H9 (cell line): ENCODE measurements at regions not wholly inside any gene's neighbourhood (a gene's known extent, or its start where the extent isn't known, plus 50 kb on each side); places are given as distances from the start of the nearest gene placed in this dataset.

ENCODE experiments used
- DNase-seq: peaks from one replicate; pipeline ENCODE4 v3.0.0-alpha.2; 2017
- H2AFZ ChIP-seq: one replicate; pipeline ENCODE4 v1.6.1; 2013; ENCODE audit warnings: mild to moderate bottlenecking, low read length, control low read depth, moderate library complexity
- H2AK5ac ChIP-seq: 2 replicates; pipeline ENCODE4 v1.6.1; 2013; ENCODE audit warnings: low read length, control low read depth, mixed read lengths; ENCODE audit not compliant: insufficient read length
- H2BK120ac ChIP-seq: one replicate; pipeline ENCODE4 v1.6.1; 2013; ENCODE audit warnings: low read depth, mild to moderate bottlenecking, low read length, control low read depth, inconsistent platforms; ENCODE audit not compliant: poor library complexity, severe bottlenecking
- H2BK12ac ChIP-seq: 2 replicates; pipeline ENCODE4 v1.6.1; 2013; ENCODE audit warnings: low read length, control low read depth, mixed read lengths, low read depth; ENCODE audit not compliant: insufficient read length
- H2BK15ac ChIP-seq: 2 replicates; pipeline ENCODE4 v1.6.1; 2013; ENCODE audit warnings: low read depth, low read length, control low read depth
- H2BK20ac ChIP-seq: one replicate; pipeline ENCODE4 v1.6.1; 2013; ENCODE audit warnings: low read depth, mild to moderate bottlenecking, low read length, control low read depth, inconsistent platforms; ENCODE audit not compliant: poor library complexity, severe bottlenecking
- H2BK5ac ChIP-seq: 2 replicates; pipeline ENCODE4 v1.6.1; 2013; ENCODE audit warnings: low read length, control low read depth, mixed read lengths; ENCODE audit not compliant: insufficient read length
- H3K14ac ChIP-seq: 2 replicates; pipeline ENCODE4 v1.6.1; 2013; ENCODE audit warnings: low read length, control low read depth; ENCODE audit not compliant: insufficient read depth
- H3K18ac ChIP-seq: 2 replicates; pipeline ENCODE4 v1.6.1; 2013; ENCODE audit warnings: low read depth, mild to moderate bottlenecking, mixed read lengths, low read length, control low read depth; ENCODE audit not compliant: insufficient read length
- H3K23ac ChIP-seq: 2 replicates; pipeline ENCODE4 v1.6.1; 2013; ENCODE audit warnings: low read length, control low read depth, mixed read lengths, low read depth; ENCODE audit not compliant: insufficient read length
- H3K23me2 ChIP-seq: 2 replicates; pipeline ENCODE4 v1.6.1; 2013; ENCODE audit warnings: low read depth, mild to moderate bottlenecking, mixed read lengths, low read length, control low read depth; ENCODE audit not compliant: insufficient read length, poor library complexity, severe bottlenecking
- H3K27ac ChIP-seq: 2 replicates; pipeline ENCODE4 v1.5.1; 2013; ENCODE audit warnings: low read length, control low read depth, mixed read lengths, low read depth; ENCODE audit not compliant: insufficient read length
- H3K27me3 ChIP-seq: 2 replicates; pipeline ENCODE4 v1.6.1; 2013; ENCODE audit warnings: low read length, control low read depth, inconsistent platforms; ENCODE audit not compliant: insufficient read depth
- H3K4ac ChIP-seq: 2 replicates; pipeline ENCODE4 v1.6.1; 2013; ENCODE audit warnings: low read depth, mild to moderate bottlenecking, control low read depth, inconsistent platforms, low read length, moderate library complexity
- H3K4me1 ChIP-seq: 2 replicates; pipeline ENCODE4 v1.6.1; 2013; ENCODE audit warnings: low read length, control low read depth, inconsistent platforms; ENCODE audit not compliant: insufficient read depth
- H3K4me2 ChIP-seq: 2 replicates; pipeline ENCODE4 v1.6.1; 2013; ENCODE audit warnings: low read length, control low read depth, mixed read lengths; ENCODE audit not compliant: insufficient read length, insufficient read depth
- H3K56ac ChIP-seq: 2 replicates; pipeline ENCODE4 v1.6.1; 2013; ENCODE audit warnings: low read depth, mild to moderate bottlenecking, mixed read lengths, low read length, control low read depth; ENCODE audit not compliant: insufficient read length
- H3K79me1 ChIP-seq: 2 replicates; pipeline ENCODE4 v1.6.1; 2013; ENCODE audit warnings: low read depth, mild to moderate bottlenecking, moderate library complexity, low read length, control low read depth, inconsistent platforms; ENCODE audit not compliant: insufficient read depth, poor library complexity, severe bottlenecking
- H3K79me2 ChIP-seq: 2 replicates; pipeline ENCODE4 v1.6.1; 2013; ENCODE audit warnings: low read length, control low read depth, inconsistent platforms; ENCODE audit not compliant: insufficient read depth
- H3K9ac ChIP-seq: 2 replicates; pipeline ENCODE4 v1.6.1; 2013; ENCODE audit warnings: low read length, control low read depth, mixed read lengths; ENCODE audit not compliant: insufficient read length; ENCODE audit errors: extremely low read depth
- H3K9me3 ChIP-seq: one replicate; pipeline ENCODE4 v1.6.1; 2013; ENCODE audit warnings: low read depth, low read length, inconsistent platforms; ENCODE audit not compliant: control insufficient read depth
- H3T11ph ChIP-seq: one replicate; pipeline ENCODE4 v1.6.1; 2013; ENCODE audit warnings: mild to moderate bottlenecking, low read length, control low read depth, inconsistent platforms
- H4K20me1 ChIP-seq: one replicate; pipeline ENCODE4 v1.6.1; 2013; ENCODE audit not compliant: control insufficient read depth, insufficient read length, insufficient read depth
- H4K5ac ChIP-seq: 2 replicates; pipeline ENCODE4 v1.6.1; 2013; ENCODE audit warnings: low read depth, mild to moderate bottlenecking, mixed read lengths, low read length, control low read depth; ENCODE audit not compliant: insufficient read length
- H4K8ac ChIP-seq: replicated peaks from 2 replicates; pipeline ENCODE4 v1.6.1; 2013; ENCODE audit warnings: low read length, control low read depth, mixed read lengths, low read depth; ENCODE audit not compliant: insufficient read length
- H4K91ac ChIP-seq: 2 replicates; pipeline ENCODE4 v1.6.1; 2013; ENCODE audit warnings: low read depth, mild to moderate bottlenecking, moderate library complexity, mixed read lengths, low read length, control low read depth; ENCODE audit not compliant: insufficient read length
- H3K27ac Mint-ChIP-seq, 3 experiments: 2 replicates in 2 of 3; 3 replicates in 1 of 3; pipeline ENCODE4 v1.8.0; 2020 to 2021; ENCODE audit warnings: mixed read lengths in 3 of 3, mild to moderate bottlenecking in 1 of 3, moderate library complexity in 1 of 3
- H3K27me3 Mint-ChIP-seq: 2 replicates; pipeline ENCODE4 v1.8.0; 2021; ENCODE audit warnings: low read depth, mild to moderate bottlenecking, moderate library complexity, mixed read lengths
- H3K36me3 Mint-ChIP-seq, 3 experiments: 2 replicates in 2 of 3; 3 replicates in 1 of 3; pipeline ENCODE4 v1.8.0; 2020 to 2021; ENCODE audit warnings: low read depth in 3 of 3, mixed read lengths in 3 of 3; ENCODE audit not compliant: insufficient read depth in 1 of 3
- H3K4me1 Mint-ChIP-seq, 2 experiments: 2 replicates each; pipeline ENCODE4 v1.8.0; 2020; ENCODE audit warnings: mixed read lengths in 2 of 2
- H3K4me3 Mint-ChIP-seq, 2 experiments: 2 replicates in 1 of 2; 3 replicates in 1 of 2; pipeline ENCODE4 v1.8.0; 2020 to 2021; ENCODE audit warnings: mild to moderate bottlenecking in 2 of 2, mixed read lengths in 2 of 2, moderate library complexity in 1 of 2
- H3K9me3 Mint-ChIP-seq, 2 experiments: 2 replicates in 1 of 2; 3 replicates in 1 of 2; pipeline ENCODE4 v1.8.0; 2020; ENCODE audit warnings: mild to moderate bottlenecking in 2 of 2, mixed read lengths in 2 of 2, moderate library complexity in 1 of 2
- CTCF ChIP-seq: fragments of 200-600 bp; sonication (generic); conservative IDR thresholded peaks from 3 replicates; pipeline ENCODE4 v1.8.0; 2021; ENCODE audit warnings: antibody characterized with exemption, mild to moderate bottlenecking
- WGBS: extraction: QIAGEN DNeasy Blood & Tissue Kit; methylation state at CpG from one replicate; pipeline ENCODE4 v1.1.7; 2013; ENCODE audit warnings: missing lambda C conversion rate, low lambda C conversion rate, mixed read lengths; ENCODE audit not compliant: insufficient read length; ENCODE audit errors: extremely low coverage; 5-methylcytosine and 5-hydroxymethylcytosine counted together

GRCh38 chr1:98405581-98406074 is 255.9 kb upstream of the SNX7 start:
- Histone ChIP-seq H2AFZ (no peak overlapping the region), H3K27ac (no peak overlapping the region), H2BK5ac (no peak overlapping the region), H3K18ac (no peak overlapping the region), H3K23me2 (no peaks in the 10 kb centered on the region), H4K20me1 (no peaks in the 10 kb centered on the region), H3K4me1 (no peaks in the 10 kb centered on the region), H2AK5ac (no peak overlapping the region), H2BK15ac (no peak overlapping the region), H3K4ac (no peak overlapping the region), H2BK120ac (no peak overlapping the region), H4K91ac (no peak overlapping the region), H4K8ac (no peak overlapping the region), H2BK20ac (no peak overlapping the region), H4K5ac (no peak overlapping the region), H3K23ac (no peak overlapping the region), H3T11ph (no peak overlapping the region), H3K9me3 (no peaks in the 10 kb centered on the region), H3K27me3 (no peaks in the 10 kb centered on the region), H3K14ac (no peak overlapping the region), H3K79me1 (no peaks in the 10 kb centered on the region), H3K79me2 (no peaks in the 10 kb centered on the region), H3K56ac (no peak overlapping the region), H3K4me2 (no peak overlapping the region), H3K9ac (no peak overlapping the region), H2BK12ac (no peak overlapping the region)
- H3K9me3 Mint-ChIP-seq, result no peaks in the 10 kb centered on the region
- no peaks in the 10 kb centered on the region for H3K36me3 Mint-ChIP-seq
- no peak overlapping the region; a peak in 1 of 7 replicates for H3K27ac Mint-ChIP-seq
- no peak overlapping the region for H3K4me3 Mint-ChIP-seq
- H3K27me3 Mint-ChIP-seq, result no peaks in the 10 kb centered on the region
- no peak for DNase-seq
- no CpG with 5 or more reads among the region's 3 CpGs for WGBS
- H3K4me1 Mint-ChIP-seq, result no peaks in the 10 kb centered on the region
- no peak for TF ChIP-seq CTCF
